ENCODE measurements at regions not wholly inside any gene's neighbourhood (a gene's known extent, or its start where the extent isn't known, plus 50 kb on each side); places are given as distances from the start of the nearest gene placed in this dataset.

DNA sequence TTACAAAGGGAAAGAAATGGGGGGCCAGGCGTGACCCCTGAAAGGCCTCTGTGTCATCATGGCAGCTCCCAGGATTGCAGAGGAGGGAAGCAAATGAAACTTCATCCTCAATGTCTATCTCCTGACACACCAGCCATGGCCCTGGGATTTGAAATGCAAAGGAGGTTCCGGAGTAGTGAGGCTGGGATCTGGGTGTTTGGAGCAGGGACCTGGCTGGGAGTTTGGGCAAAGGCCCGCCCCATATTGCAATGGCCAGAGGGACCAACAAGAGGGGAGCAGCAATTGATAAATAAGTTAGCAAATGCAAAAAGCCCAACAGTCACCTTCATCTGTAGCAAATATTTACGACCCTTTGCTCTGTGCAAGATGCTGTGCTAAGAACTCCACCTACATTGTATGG, 77.7 kb upstream of the CCND1 start:
- TF ChIP-seq, protein P1, sequence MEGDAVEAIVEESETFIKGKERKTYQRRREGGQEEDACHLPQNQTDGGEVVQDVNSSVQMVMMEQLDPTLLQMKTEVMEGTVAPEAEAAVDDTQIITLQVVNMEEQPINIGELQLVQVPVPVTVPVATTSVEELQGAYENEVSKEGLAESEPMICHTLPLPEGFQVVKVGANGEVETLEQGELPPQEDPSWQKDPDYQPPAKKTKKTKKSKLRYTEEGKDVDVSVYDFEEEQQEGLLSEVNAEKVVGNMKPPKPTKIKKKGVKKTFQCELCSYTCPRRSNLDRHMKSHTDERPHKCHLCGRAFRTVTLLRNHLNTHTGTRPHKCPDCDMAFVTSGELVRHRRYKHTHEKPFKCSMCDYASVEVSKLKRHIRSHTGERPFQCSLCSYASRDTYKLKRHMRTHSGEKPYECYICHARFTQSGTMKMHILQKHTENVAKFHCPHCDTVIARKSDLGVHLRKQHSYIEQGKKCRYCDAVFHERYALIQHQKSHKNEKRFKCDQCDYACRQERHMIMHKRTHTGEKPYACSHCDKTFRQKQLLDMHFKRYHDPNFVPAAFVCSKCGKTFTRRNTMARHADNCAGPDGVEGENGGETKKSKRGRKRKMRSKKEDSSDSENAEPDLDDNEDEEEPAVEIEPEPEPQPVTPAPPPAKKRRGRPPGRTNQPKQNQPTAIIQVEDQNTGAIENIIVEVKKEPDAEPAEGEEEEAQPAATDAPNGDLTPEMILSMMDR (IDR thresholded peaks at IDR 0.05): no peak
- TF ChIP-seq EP300 (IDR thresholded peaks at IDR 0.05) (no peak), POLR2A (IDR thresholded peaks at IDR 0.05) (no peak), POLR2AphosphoS5 (IDR thresholded peaks at IDR 0.05) (no peak)

Data from suprapubic skin (tissue), 4 donors.